ENCODE measurements at regions not wholly inside any gene's neighbourhood (a gene's known extent, or its start where the extent isn't known, plus 50 kb on each side); places are given as distances from the start of the nearest gene placed in this dataset.

GRCh38 chr10:76786504-76787072 lies 851.0 kb downstream of the KCNMA1 start:
- peaks cover 21% of the 10 kb centered on the region for H3K4me1 ChIP-seq (ENCODE audit: insufficient read depth, low read length, poor library complexity, severe bottlenecking)
- no peaks in the 10 kb centered on the region for H3K9me2 ChIP-seq (replicated peaks; ENCODE audit: low read depth, low read length)
- H3K79me2 ChIP-seq (ENCODE audit: insufficient read depth, low read length): no peaks in the 10 kb centered on the region

DNA sequence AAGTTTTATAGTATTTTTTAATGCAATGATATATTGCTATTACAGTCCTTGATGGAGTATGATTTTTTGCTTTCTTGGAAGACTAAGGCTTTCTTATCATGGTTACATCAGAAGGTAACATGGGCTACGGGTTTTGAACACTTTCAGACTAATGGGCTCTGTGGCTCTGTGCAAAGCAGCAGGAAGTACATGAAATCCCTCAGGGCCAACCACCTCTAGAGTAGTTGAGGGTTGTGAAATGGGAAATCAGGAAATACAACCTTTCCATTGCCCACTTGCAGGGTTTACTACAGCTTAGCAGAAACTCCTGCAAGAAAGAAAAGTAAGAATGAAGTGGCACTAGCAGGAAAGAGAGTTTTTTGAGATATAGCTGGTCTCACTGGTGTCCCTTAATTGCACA lies 853.5 kb downstream of the KCNMA1 start:
- H3F3A ChIP-seq (ENCODE audit: low read depth): peaks cover 10% of the 10 kb centered on the region; the same call in 1 of the 2 replicates
- no peak overlapping the region for H3K9ac ChIP-seq (ENCODE audit: low read depth, low read length, poor library complexity, severe bottlenecking)
- H2AFZ ChIP-seq (ENCODE audit: low read length): 0 out of 2 replicates have a peak overlapping the region, but pooled peaks have one; percentile 13
- H3K4me1 ChIP-seq (ENCODE audit: insufficient read depth, low read length, poor library complexity, severe bottlenecking): peaks cover 42% of the 10 kb centered on the region
- no peaks in the 10 kb centered on the region for H3K79me2 ChIP-seq (ENCODE audit: insufficient read depth, low read length)
- no peaks in the 10 kb centered on the region for H3K9me2 ChIP-seq (replicated peaks; ENCODE audit: low read depth, low read length)
- H4K20me1 ChIP-seq (ENCODE audit: insufficient read depth, low read length, poor library complexity, severe bottlenecking): no peaks in the 10 kb centered on the region
- no peak for TF ChIP-seq EZH2phosphoT487 (IDR thresholded peaks at IDR 0.05; ENCODE audit: borderline replicate concordance)
- no peak for TF ChIP-seq CTCF (conservative IDR thresholded peaks at IDR 0.05; ENCODE audit: low read length)
- H3K4me2 ChIP-seq (ENCODE audit: low read depth, low read length, poor library complexity, severe bottlenecking): peak overlapping the region; percentile 59
- no peaks in the 10 kb centered on the region for H3K36me3 ChIP-seq (ENCODE audit: insufficient read depth, low read length)
- H3K4me3 ChIP-seq (ENCODE audit: low read length, poor library complexity, severe bottlenecking): peak overlapping the region; percentile 18
- H3K9me3 ChIP-seq (ENCODE audit: insufficient read depth, low read depth, low read length): no peaks in the 10 kb centered on the region
- H3K27me3 ChIP-seq (ENCODE audit: insufficient read depth, low read length, poor library complexity, severe bottlenecking): no peaks in the 10 kb centered on the region

More at GRCh38 chr10:76786504-76787072, 851.0 kb downstream of the KCNMA1 start:
- Histone ChIP-seq H3K27me3 (ENCODE audit: insufficient read depth, low read length, poor library complexity, severe bottlenecking) (no peaks in the 10 kb centered on the region), H4K20me1 (ENCODE audit: insufficient read depth, low read length, poor library complexity, severe bottlenecking) (no peaks in the 10 kb centered on the region), H3K4me2 (ENCODE audit: low read depth, low read length, poor library complexity, severe bottlenecking) (no peak overlapping the region), H3K9me3 (ENCODE audit: insufficient read depth, low read depth, low read length) (no peaks in the 10 kb centered on the region), H2AFZ (ENCODE audit: low read length) (no peak overlapping the region), H3K36me3 (ENCODE audit: insufficient read depth, low read length) (no peaks in the 10 kb centered on the region), H3K9ac (ENCODE audit: low read depth, low read length, poor library complexity, severe bottlenecking) (no peak overlapping the region), H3K4me3 (ENCODE audit: low read length, poor library complexity, severe bottlenecking) (no peak overlapping the region), H3F3A (ENCODE audit: low read depth) (peaks cover 10% of the 10 kb centered on the region; the same call in 1 of the 2 replicates)
- no peak for TF ChIP-seq EZH2phosphoT487 (IDR thresholded peaks at IDR 0.05; ENCODE audit: borderline replicate concordance)

GRCh38 chr10:76779796-76780301 lies 857.8 kb downstream of the KCNMA1 start:
- H3K9me3 ChIP-seq (ENCODE audit: insufficient read depth, low read depth, low read length): peaks cover 8% of the 10 kb centered on the region
- H2AFZ ChIP-seq (ENCODE audit: low read length): peak overlapping the region; percentile 33
- no peak overlapping the region for H3K9ac ChIP-seq (ENCODE audit: low read depth, low read length, poor library complexity, severe bottlenecking)
- no peaks in the 10 kb centered on the region for H3K27me3 ChIP-seq (ENCODE audit: insufficient read depth, low read length, poor library complexity, severe bottlenecking)
- H3K4me3 ChIP-seq (ENCODE audit: low read length, poor library complexity, severe bottlenecking): peak overlapping the region; percentile 4
- no peaks in the 10 kb centered on the region for H3K36me3 ChIP-seq (ENCODE audit: insufficient read depth, low read length)
- peaks cover 37% of the 10 kb centered on the region for H3K4me1 ChIP-seq (ENCODE audit: insufficient read depth, low read length, poor library complexity, severe bottlenecking)
- peak overlapping the region; percentile 33 for H3K4me2 ChIP-seq (ENCODE audit: low read depth, low read length, poor library complexity, severe bottlenecking)
- TF ChIP-seq CTCF (conservative IDR thresholded peaks at IDR 0.05; ENCODE audit: low read length): no peak
- no peak for TF ChIP-seq EZH2phosphoT487 (IDR thresholded peaks at IDR 0.05; ENCODE audit: borderline replicate concordance)
- no peaks in the 10 kb centered on the region for H4K20me1 ChIP-seq (ENCODE audit: insufficient read depth, low read length, poor library complexity, severe bottlenecking)
- H3K9me2 ChIP-seq (replicated peaks; ENCODE audit: low read depth, low read length): no peaks in the 10 kb centered on the region
- H3K79me2 ChIP-seq (ENCODE audit: insufficient read depth, low read length): no peaks in the 10 kb centered on the region
- H3F3A ChIP-seq (ENCODE audit: low read depth): peaks cover 8% of the 10 kb centered on the region; the same call in 1 of the 2 replicates

Data from Loucy (cell line).